Tibial nerve (tissue), 4 donors: ENCODE measurements at regions not wholly inside any gene's neighbourhood (a gene's known extent, or its start where the extent isn't known, plus 50 kb on each side); places are given as distances from the start of the nearest gene placed in this dataset.

Source experiments
- DNase-seq, 2 donors: peaks; one replicate each; pipeline ENCODE4 v3.0.0-alpha.2; 2019; ENCODE audit warnings: low spot score in 2 of 2
- H3K27ac ChIP-seq, 4 donors: fragments of 200-600 bp; sonication (generic) in 3 of 4; one replicate each; pipeline ENCODE4 v1.5.1; 2017 to 2019; ENCODE audit warnings: mild to moderate bottlenecking in 1 of 4
- H3K27me3 ChIP-seq, 2 donors: fragments of 200-600 bp; sonication (generic) in 1 of 2; one replicate each; pipeline versions ENCODE4 v1.5.1 to v1.6.0; 2017 to 2019
- H3K36me3 ChIP-seq, 3 donors: fragments of 200-600 bp; sonication (generic); one replicate each; pipeline ENCODE4 v1.5.1; 2018 to 2019
- H3K4me1 ChIP-seq, 4 donors: fragments of 200-600 bp; sonication (generic) in 3 of 4; one replicate each; pipeline ENCODE4 v1.5.1; 2017 to 2019
- H3K4me3 ChIP-seq, 4 donors: fragments of 200-600 bp; sonication (generic) in 3 of 4; one replicate each; pipeline ENCODE4 v1.5.1; 2017 to 2019; ENCODE audit warnings: mild to moderate bottlenecking in 1 of 4, moderate library complexity in 1 of 4
- H3K9me3 ChIP-seq, 4 donors: fragments of 200-600 bp; sonication (generic) in 3 of 4; one replicate each; pipeline ENCODE4 v1.5.1; 2017 to 2019
- CTCF ChIP-seq, 5 experiments: fragments of 200-600 bp in 3 of 5; fragments of 450-650 bp in 2 of 5; sonication (generic) in 3 of 5; IDR thresholded peaks; one replicate each; pipeline ENCODE4 v1.5.1; 2016 to 2019; ENCODE audit warnings: antibody characterized with exemption in 5 of 5, mild to moderate bottlenecking in 3 of 5, moderate library complexity in 2 of 5
- EP300 ChIP-seq, 2 donors: sonication (generic); formaldehyde crosslinking; IDR thresholded peaks; one replicate each; pipeline ENCODE4 v1.6.1; 2017; ENCODE audit warnings: antibody characterized with exemption in 2 of 2, mild to moderate bottlenecking in 1 of 2
- POLR2A ChIP-seq, 2 donors: fragments of 450-650 bp; IDR thresholded peaks; one replicate each; pipeline ENCODE4 v1.6.1; 2017; ENCODE audit warnings: antibody characterized with exemption in 2 of 2, mild to moderate bottlenecking in 2 of 2, moderate library complexity in 2 of 2
- WGBS, 2 donors: methylation state at CpG; one replicate each; pipeline ENCODE4 v1.1.5; 2018; 5-methylcytosine and 5-hydroxymethylcytosine counted together

- Histone ChIP-seq H3K36me3 (no peaks in the 10 kb centered on the region), H3K27ac (no peak overlapping the region), H3K9me3 (no peaks in the 10 kb centered on the region), H3K4me1 (no peaks in the 10 kb centered on the region), H3K4me3 (no peak overlapping the region), H3K27me3 (no peaks in the 10 kb centered on the region)
- DNase-seq, result no peak
- WGBS, 2 donors, result 71 to 90% methylated on average over 1 of the region's 1 CpG
- no peak for TF ChIP-seq EP300 (IDR thresholded peaks at IDR 0.05)
- TF ChIP-seq POLR2A (IDR thresholded peaks at IDR 0.05), result no peak
- TF ChIP-seq CTCF (IDR thresholded peaks at IDR 0.05), result no peak
Measured at GRCh38 chr5:175357995-175358394, 86.0 kb downstream of the DRD1 start.

GRCh38 chr5:175356428-175356827 is 87.6 kb downstream of the DRD1 start:
- WGBS, 2 donors, result 55 to 59% methylated on average over 10 of the region's 10 CpGs
- no peak for DNase-seq
- no peaks in the 10 kb centered on the region for H3K4me1 ChIP-seq
- H3K4me3 ChIP-seq, result no peak overlapping the region
- H3K36me3 ChIP-seq, result no peaks in the 10 kb centered on the region
- H3K27me3 ChIP-seq, result no peaks in the 10 kb centered on the region
- H3K9me3 ChIP-seq, result no peaks in the 10 kb centered on the region
- no peak overlapping the region for H3K27ac ChIP-seq
- TF ChIP-seq POLR2A (IDR thresholded peaks at IDR 0.05), result no peak
- TF ChIP-seq CTCF (IDR thresholded peaks at IDR 0.05), result no peak
- TF ChIP-seq EP300 (IDR thresholded peaks at IDR 0.05), result no peak

GRCh38 chr5:175354964-175355363 is 89.0 kb downstream of the DRD1 start:
- no peaks in the 10 kb centered on the region for H3K36me3 ChIP-seq
- H3K9me3 ChIP-seq, result no peaks in the 10 kb centered on the region
- no peak for DNase-seq
- 48 to 53% methylated on average over 8 of the region's 8 CpGs for WGBS, 2 donors
- H3K4me3 ChIP-seq, result no peak overlapping the region
- no peak overlapping the region for H3K27ac ChIP-seq
- H3K27me3 ChIP-seq, result no peaks in the 10 kb centered on the region
- no peaks in the 10 kb centered on the region for H3K4me1 ChIP-seq
- TF ChIP-seq POLR2A (IDR thresholded peaks at IDR 0.05), result no peak
- no peak for TF ChIP-seq EP300 (IDR thresholded peaks at IDR 0.05)
- no peak for TF ChIP-seq CTCF (IDR thresholded peaks at IDR 0.05)

DNA sequence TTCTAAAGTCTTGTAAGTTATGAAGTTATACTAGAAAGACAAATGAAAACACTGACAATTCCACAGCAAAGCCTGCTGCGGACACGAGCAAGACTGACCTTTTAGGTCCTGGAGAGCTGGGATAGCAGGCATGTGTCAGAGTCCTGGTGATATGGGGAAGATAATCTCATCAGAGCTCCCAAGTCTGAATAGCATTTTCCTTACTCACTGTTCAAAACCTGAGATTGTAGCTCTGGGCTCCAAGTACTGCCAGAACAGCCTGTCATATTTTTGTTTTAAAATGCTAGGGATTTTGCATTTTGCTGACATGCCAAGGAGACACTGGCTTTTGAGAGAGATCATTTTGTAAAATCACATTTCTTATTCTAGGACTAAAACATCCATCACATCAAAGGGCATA is 90.1 kb downstream of the DRD1 start:
- TF ChIP-seq CTCF (IDR thresholded peaks at IDR 0.05) (no peak), POLR2A (IDR thresholded peaks at IDR 0.05) (no peak), EP300 (IDR thresholded peaks at IDR 0.05) (no peak)
- DNase-seq, result no peak
- WGBS, 2 donors, result 61 to 68% methylated on average over 2 of the region's 2 CpGs
- H3K4me1 ChIP-seq, result no peaks in the 10 kb centered on the region
- no peaks in the 10 kb centered on the region for H3K9me3 ChIP-seq
- H3K27ac ChIP-seq, result no peak overlapping the region
- no peak overlapping the region for H3K4me3 ChIP-seq
- H3K36me3 ChIP-seq, result no peaks in the 10 kb centered on the region
- H3K27me3 ChIP-seq, result no peaks in the 10 kb centered on the region

DNA sequence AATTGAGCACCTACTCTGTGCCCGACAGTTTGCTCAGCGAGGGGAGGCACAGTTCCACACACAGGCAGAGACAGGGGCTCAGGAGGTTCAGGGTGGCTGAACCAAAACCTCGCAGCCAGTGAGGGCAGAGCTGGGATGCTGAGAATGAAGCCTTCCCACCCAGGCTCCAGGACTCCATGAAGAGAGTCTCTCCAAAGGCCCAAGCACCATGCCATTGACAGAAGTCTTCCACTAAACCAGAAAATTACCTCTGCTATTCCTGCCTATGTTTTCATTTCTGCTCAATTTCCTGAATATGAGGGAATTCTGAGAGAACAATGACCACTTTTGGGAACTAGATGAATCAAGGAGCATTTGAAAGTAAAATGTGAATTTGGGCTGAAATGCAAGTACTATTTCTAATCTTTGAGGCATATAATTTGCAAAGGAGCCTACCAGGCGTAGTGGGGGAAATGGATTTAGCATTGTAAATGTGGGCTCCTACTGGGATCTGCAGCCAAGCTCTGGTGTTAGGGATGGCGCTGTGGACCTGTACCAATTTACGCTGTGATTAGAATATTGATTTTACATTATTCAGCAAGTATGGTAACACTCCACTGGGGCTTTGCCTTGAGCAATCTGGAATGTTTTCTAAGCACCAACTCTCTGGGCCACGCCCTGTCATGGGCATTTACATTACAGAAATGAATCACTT is 91.9 kb downstream of the DRD1 start:
- Histone ChIP-seq H3K4me3 (no peak overlapping the region), H3K36me3 (no peaks in the 10 kb centered on the region), H3K9me3 (no peaks in the 10 kb centered on the region), H3K4me1 (no peaks in the 10 kb centered on the region), H3K27me3 (no peaks in the 10 kb centered on the region), H3K27ac (no peak overlapping the region)
- TF ChIP-seq CTCF (IDR thresholded peaks at IDR 0.05) (no peak), POLR2A (IDR thresholded peaks at IDR 0.05) (no peak), EP300 (IDR thresholded peaks at IDR 0.05) (no peak)
- WGBS, 2 donors, result 86 to 90% methylated on average over 7 of the region's 7 CpGs
- DNase-seq, result no peak
